ENCODE measurements at regions not wholly inside any gene's neighbourhood (a gene's known extent, or its start where the extent isn't known, plus 50 kb on each side); places are given as distances from the start of the nearest gene placed in this dataset.
"Not testable (repeated sequence)": the region's sequence is repeated elsewhere in the genome, so short reads cannot be mapped to it uniquely, and the experiment has no call there.

DNA sequence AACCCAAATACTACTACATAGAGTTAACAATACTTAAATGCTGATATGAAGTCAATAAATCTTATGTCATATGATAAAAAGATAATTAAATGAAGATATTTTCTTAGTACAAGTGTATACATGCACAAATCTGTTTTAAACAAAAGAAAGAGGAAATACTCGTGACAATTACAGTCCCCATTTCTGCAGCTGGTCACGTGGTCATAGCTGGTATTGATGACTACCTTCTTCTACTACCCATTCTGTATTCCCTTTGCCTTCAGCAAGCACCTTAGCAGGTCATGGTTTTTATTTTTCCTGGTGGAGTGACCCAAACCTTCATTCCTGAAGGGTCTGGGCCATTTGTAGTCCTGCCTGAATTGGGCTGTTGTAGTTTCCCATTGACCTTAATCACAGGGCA lies 147.4 kb downstream of the TMEM182 start:
- TF ChIP-seq, protein P1, sequence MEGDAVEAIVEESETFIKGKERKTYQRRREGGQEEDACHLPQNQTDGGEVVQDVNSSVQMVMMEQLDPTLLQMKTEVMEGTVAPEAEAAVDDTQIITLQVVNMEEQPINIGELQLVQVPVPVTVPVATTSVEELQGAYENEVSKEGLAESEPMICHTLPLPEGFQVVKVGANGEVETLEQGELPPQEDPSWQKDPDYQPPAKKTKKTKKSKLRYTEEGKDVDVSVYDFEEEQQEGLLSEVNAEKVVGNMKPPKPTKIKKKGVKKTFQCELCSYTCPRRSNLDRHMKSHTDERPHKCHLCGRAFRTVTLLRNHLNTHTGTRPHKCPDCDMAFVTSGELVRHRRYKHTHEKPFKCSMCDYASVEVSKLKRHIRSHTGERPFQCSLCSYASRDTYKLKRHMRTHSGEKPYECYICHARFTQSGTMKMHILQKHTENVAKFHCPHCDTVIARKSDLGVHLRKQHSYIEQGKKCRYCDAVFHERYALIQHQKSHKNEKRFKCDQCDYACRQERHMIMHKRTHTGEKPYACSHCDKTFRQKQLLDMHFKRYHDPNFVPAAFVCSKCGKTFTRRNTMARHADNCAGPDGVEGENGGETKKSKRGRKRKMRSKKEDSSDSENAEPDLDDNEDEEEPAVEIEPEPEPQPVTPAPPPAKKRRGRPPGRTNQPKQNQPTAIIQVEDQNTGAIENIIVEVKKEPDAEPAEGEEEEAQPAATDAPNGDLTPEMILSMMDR (optimal IDR thresholded peaks at IDR 0.05 in 1 of 3, IDR thresholded peaks at IDR 0.05 in 1 of 3, conservative IDR thresholded peaks at IDR 0.05 in 1 of 3; ENCODE audit: extremely low read depth in 1 of 3, insufficient read depth in 2 of 3, low read length in 3 of 3): not testable (repeated sequence)
- not testable (repeated sequence) for TF ChIP-seq EZH2 (IDR thresholded peaks at IDR 0.05; ENCODE audit: low read length)

Measured in keratinocyte (primary cell).